ENCODE measurements at regions not wholly inside any gene's neighbourhood (a gene's known extent, or its start where the extent isn't known, plus 50 kb on each side); places are given as distances from the start of the nearest gene placed in this dataset.
"Not testable (repeated sequence)": the region's sequence is repeated elsewhere in the genome, so short reads cannot be mapped to it uniquely, and the experiment has no call there.

DNA sequence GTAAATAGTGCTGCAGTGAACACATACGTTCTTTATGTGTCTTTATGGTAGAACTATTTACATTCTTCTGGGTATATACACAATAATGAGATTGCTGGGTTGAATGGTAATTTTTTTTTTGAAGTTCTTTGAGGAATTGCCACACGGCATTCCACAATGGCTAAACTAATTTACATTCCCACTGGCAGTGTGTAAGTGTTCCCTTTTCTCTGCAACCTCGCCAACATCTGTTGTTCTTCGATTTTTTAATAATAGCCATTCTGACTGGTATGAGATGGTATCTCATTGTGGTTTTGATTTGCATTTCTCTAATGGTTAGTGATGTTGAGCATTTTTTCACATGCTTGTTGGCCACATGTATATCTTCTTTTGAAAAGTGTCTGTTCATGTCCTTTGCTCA lies 609.5 kb downstream of the DNAH5 start:
- ATAC-seq (replicated peaks); H3K4me1 Mint-ChIP-seq (ENCODE audit: low read depth in 2 of 2); DNase-seq; H3K27ac Mint-ChIP-seq; H3K9me3 Mint-ChIP-seq; H3K27me3 Mint-ChIP-seq; H3K36me3 Mint-ChIP-seq (ENCODE audit: insufficient read depth); H3K4me3 Mint-ChIP-seq: not testable (repeated sequence)

DNA sequence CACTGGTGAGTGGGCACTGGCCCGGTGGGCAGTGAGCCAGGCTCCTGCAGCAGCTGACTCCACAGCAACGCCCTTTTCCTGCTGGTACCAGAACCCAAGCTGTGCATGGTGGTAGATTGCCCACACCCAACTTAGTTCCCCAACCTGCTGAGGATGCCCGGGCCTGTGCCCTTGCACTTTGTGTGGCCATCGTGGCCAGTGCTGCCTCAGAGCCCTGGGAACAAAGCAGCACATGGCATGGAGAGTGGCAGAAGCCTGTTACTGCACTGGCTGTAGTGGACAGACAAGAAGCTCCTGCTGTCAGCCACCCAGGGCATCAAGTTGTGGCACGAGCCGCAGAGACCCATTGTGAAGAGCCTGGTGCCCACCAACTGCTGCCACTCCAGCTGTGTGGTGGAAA lies 612.9 kb downstream of the DNAH5 start:
- H3K9me3 Mint-ChIP-seq: no peaks in the 10 kb centered on the region
- H3K27me3 Mint-ChIP-seq: no peaks in the 10 kb centered on the region
- H3K27ac Mint-ChIP-seq: no peak overlapping the region
- no peak for ATAC-seq (replicated peaks)
- H3K36me3 Mint-ChIP-seq (ENCODE audit: insufficient read depth): no peaks in the 10 kb centered on the region
- DNase-seq: no peak
- H3K4me1 Mint-ChIP-seq (ENCODE audit: low read depth in 2 of 2): no peaks in the 10 kb centered on the region
- H3K4me3 Mint-ChIP-seq: no peak overlapping the region

DNA sequence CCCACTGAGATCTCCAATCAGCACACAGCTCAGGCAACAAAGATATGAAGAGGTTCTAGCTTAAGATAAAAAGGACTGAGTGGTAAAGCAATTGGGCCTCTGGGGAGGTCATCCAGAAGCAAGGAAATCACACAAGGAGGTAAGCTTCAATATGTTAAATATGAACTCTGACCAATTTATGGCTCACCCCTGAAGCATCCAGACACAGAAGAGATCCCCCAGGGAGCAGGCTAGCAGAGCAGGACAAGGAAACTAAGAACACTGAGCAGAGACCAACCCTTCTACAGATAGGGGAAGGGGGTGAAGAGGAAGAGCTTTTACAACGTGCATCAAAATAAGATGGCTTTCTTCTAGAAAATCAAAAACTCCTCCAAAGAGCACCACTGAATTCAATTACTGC lies 616.2 kb downstream of the DNAH5 start:
- Mint-ChIP-seq H3K36me3 (ENCODE audit: insufficient read depth) (no peaks in the 10 kb centered on the region), H3K27ac (no peak overlapping the region), H3K27me3 (no peaks in the 10 kb centered on the region), H3K9me3 (no peaks in the 10 kb centered on the region), H3K4me3 (no peak overlapping the region), H3K4me1 (ENCODE audit: low read depth in 2 of 2) (no peaks in the 10 kb centered on the region)
- ATAC-seq (replicated peaks): no peak
- DNase-seq: no peak

DNA sequence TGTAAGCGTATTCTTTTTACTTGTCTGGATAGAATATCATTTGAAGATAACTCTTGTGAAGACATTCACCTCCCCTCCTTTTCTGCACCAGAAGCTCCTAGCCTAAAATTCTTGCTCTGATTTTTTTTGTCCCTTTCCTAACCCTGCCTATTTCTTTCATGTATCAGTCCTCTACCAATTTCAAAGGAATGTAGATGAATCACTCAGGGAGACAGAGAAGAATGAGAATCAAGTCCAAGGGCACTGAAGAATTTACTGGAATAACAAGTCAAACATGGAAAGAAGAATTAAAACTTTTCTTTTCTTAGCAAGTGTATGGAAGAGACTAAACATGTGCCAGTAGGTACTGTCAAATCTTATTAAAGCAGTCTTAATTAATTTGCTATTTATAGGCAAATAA lies 618.7 kb downstream of the DNAH5 start:
- no peaks in the 10 kb centered on the region for H3K36me3 Mint-ChIP-seq (ENCODE audit: insufficient read depth)
- H3K4me3 Mint-ChIP-seq: no peak overlapping the region
- no peaks in the 10 kb centered on the region for H3K27me3 Mint-ChIP-seq
- no peak for DNase-seq
- H3K4me1 Mint-ChIP-seq (ENCODE audit: low read depth in 2 of 2): no peaks in the 10 kb centered on the region
- no peak for ATAC-seq (replicated peaks)
- no peaks in the 10 kb centered on the region for H3K9me3 Mint-ChIP-seq
- no peak overlapping the region for H3K27ac Mint-ChIP-seq

DNA sequence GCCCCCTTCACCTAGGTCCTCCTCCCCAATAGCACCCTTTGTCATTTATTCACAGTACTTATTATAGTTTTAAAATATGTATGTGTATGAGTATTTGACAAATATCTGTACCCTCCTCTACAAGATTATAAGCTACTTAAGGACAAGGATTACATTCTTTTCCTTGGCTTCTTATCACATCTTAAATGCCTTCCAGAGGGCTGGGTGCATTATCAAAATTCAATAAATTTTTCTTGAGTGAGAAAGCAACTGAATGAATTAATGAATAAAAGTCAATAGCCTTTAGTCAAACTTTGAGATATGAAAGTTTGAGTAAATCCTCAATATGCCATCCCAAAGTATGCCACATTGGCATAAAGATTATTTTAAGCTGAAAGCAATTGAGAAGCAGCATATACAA lies 621.7 kb downstream of the DNAH5 start:
- no peak for DNase-seq
- Mint-ChIP-seq H3K36me3 (ENCODE audit: insufficient read depth) (no peaks in the 10 kb centered on the region), H3K4me3 (no peak overlapping the region), H3K9me3 (peaks cover 3 to 10% of the 10 kb centered on the region in 2 donors), H3K27ac (no peak overlapping the region), H3K27me3 (no peaks in the 10 kb centered on the region), H3K4me1 (ENCODE audit: low read depth in 2 of 2) (no peaks in the 10 kb centered on the region)
- no peak for ATAC-seq (replicated peaks)

DNA sequence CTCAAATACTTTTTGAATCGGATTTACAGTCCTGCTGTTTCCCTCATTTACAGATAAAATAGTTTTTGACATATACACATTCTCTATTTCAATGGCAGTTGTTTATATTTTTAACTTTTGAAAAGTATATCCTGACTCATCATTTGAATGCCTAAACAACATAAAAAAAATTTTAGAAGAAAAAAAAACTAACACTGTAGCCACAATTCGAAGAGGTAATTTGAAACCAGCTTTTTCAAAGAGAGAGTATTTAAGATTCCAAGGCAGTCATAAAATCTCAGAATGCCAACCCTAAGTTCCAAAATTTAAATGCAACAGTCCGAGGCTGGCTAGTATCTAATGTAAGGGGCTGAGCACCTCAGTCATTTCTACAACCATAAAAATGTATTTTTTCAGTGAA lies 626.8 kb downstream of the DNAH5 start:
- peaks cover 10 to 18% of the 10 kb centered on the region in 2 donors for H3K9me3 Mint-ChIP-seq
- no peak overlapping the region for H3K27ac Mint-ChIP-seq
- ATAC-seq (replicated peaks): no peak
- DNase-seq: no peak
- no peaks in the 10 kb centered on the region for H3K27me3 Mint-ChIP-seq
- no peak overlapping the region for H3K4me3 Mint-ChIP-seq
- H3K36me3 Mint-ChIP-seq (ENCODE audit: insufficient read depth): no peaks in the 10 kb centered on the region
- no peaks in the 10 kb centered on the region for H3K4me1 Mint-ChIP-seq (ENCODE audit: low read depth in 2 of 2)

DNA sequence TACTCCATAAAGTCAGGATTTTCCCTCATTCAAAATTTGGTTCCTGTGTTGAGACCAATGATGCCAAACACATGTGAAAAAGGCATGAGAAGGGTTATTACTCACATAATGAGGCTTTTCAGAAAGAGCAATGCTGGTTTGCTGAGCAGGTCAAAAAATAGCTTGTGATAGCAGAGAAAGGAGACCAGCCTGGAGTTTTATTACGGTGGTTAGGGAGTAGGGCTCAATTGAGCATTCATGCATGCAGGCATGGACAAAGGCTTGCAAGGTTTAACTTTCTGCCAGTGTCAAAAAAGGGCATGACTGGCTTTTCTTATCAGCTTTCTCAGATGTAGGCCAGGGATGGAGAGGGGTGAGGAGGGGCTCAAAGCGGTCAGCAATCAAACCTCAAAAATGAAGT lies 628.3 kb downstream of the DNAH5 start:
- H3K9me3 Mint-ChIP-seq: peaks cover 10 to 18% of the 10 kb centered on the region in 2 donors
- H3K27me3 Mint-ChIP-seq: no peaks in the 10 kb centered on the region
- DNase-seq (no peak), ATAC-seq (replicated peaks) (no peak)
- H3K4me1 Mint-ChIP-seq (ENCODE audit: low read depth in 2 of 2): no peaks in the 10 kb centered on the region
- no peaks in the 10 kb centered on the region for H3K36me3 Mint-ChIP-seq (ENCODE audit: insufficient read depth)
- H3K4me3 Mint-ChIP-seq: no peak overlapping the region
- H3K27ac Mint-ChIP-seq: no peak overlapping the region

DNA sequence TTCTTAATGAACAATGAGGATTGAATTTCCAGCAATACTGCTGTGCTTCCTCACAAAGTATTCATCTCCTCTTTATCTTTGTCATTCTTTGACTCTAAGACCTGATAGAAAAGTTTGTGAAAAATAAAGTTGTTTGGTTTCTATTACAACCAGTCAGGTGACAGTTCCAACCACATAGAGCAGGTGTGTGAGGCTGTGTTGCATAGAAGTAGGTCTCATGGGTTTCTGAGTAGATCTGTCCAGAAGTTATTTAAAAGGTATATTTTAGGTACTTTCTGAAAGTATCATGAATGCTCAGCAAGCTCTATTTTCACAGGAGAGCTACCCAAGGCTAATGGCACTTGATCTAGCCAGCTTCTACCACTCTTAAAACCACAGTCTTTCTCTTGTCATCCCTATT lies 637.0 kb downstream of the DNAH5 start:
- no peak for DNase-seq
- Mint-ChIP-seq H3K27ac (no peak overlapping the region), H3K27me3 (no peaks in the 10 kb centered on the region), H3K36me3 (ENCODE audit: insufficient read depth) (no peaks in the 10 kb centered on the region), H3K9me3 (peaks cover 1 to 11% of the 10 kb centered on the region in 2 donors), H3K4me1 (ENCODE audit: low read depth in 2 of 2) (no peaks in the 10 kb centered on the region), H3K4me3 (no peak overlapping the region)
- ATAC-seq (replicated peaks): no peak

DNA sequence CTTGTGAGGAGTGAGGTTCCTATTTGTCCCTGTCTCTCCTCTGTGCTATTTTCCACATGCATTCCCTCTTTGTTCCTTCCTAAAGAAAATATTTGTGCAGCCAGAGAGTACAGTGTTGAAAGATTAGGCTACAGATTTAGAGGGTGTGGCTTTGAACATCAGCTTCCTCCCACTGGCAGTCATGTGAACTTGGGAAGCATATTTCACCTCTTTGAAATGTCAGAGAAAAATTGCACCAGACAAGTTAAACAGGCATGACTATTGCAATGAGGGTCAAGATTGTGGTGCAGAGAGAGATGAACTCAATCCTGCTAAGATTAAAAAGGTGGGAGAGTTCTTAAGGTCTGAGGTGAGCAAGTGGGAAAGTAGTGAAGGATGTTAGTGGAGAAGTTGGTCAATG lies 641.0 kb downstream of the DNAH5 start:
- no peak overlapping the region for H3K27ac Mint-ChIP-seq
- H3K9me3 Mint-ChIP-seq: peaks cover 8 to 9% of the 10 kb centered on the region in 2 donors
- ATAC-seq (replicated peaks): no peak
- no peaks in the 10 kb centered on the region for H3K36me3 Mint-ChIP-seq (ENCODE audit: insufficient read depth)
- H3K27me3 Mint-ChIP-seq: no peaks in the 10 kb centered on the region
- no peak overlapping the region for H3K4me3 Mint-ChIP-seq
- no peak for DNase-seq
- no peaks in the 10 kb centered on the region for H3K4me1 Mint-ChIP-seq (ENCODE audit: low read depth in 2 of 2)

DNA sequence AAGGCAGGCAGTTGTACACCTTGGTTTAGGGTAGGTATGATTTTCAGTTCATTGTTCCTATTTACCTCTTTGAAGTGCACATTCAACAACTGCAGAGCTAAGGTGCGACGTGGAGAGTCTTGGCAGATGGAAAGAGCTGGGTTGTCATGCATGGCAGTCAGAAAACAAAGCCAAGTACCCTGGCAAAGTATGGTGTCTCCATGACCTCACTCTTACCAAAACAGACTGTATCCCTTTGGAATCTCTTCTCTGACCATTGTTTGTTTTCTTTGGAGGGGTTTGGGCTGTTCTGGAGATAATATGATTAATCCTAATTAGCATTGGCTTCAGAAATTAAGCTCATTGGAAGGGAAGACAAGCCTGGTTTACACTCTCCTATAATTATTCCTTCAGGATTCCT lies 665.7 kb downstream of the DNAH5 start:
- ATAC-seq (replicated peaks) (no peak), DNase-seq (no peak)
- Mint-ChIP-seq H3K27me3 (no peaks in the 10 kb centered on the region), H3K9me3 (peaks cover 0 to 1% of the 10 kb centered on the region in 2 donors), H3K36me3 (ENCODE audit: insufficient read depth) (no peaks in the 10 kb centered on the region), H3K27ac (no peak overlapping the region), H3K4me1 (ENCODE audit: low read depth in 2 of 2) (no peaks in the 10 kb centered on the region), H3K4me3 (no peak overlapping the region)

DNA sequence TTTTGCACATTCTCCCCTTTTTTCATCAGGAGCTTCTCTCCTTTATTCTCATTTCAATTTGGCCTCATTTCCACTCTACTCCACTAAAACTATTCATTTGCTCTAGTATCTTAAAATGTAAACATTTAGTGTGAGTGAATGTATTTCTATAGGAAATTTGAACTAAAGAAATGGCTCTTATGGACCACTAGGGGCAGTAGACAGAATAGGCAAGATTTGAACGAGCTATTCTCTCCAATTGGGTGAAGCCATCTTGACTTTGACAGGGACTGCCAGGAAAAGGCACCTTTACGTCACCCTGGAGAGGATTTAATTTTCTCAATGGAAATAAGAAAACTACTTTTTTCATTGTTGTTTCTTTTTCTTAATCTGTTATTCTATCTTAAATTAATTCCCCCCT lies 666.3 kb downstream of the DNAH5 start:
- no peak for DNase-seq
- Mint-ChIP-seq H3K9me3 (peaks cover 0 to 1% of the 10 kb centered on the region in 2 donors), H3K36me3 (ENCODE audit: insufficient read depth) (no peaks in the 10 kb centered on the region), H3K4me1 (ENCODE audit: low read depth in 2 of 2) (no peaks in the 10 kb centered on the region), H3K27me3 (no peaks in the 10 kb centered on the region), H3K4me3 (no peak overlapping the region), H3K27ac (no peak overlapping the region)
- no peak for ATAC-seq (replicated peaks)

DNA sequence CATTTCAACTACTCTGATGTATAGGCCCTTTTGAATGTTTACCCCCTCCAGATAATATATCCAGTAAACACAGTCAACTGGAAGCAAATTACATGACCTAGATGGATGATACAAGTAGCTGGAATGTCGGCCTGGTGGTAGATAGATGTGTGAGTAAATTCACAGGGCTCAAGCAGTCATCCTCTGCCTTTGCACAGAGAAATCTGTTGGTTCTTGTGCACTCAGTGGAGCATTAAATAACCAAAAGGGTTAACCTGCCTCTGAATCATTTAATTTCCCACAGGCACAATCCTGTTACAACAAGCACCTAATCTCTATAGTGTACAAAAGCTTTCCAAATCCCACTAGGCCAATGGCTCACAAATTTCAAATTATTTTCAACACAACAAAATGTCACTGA lies 668.3 kb downstream of the DNAH5 start:
- Mint-ChIP-seq H3K27ac (no peak overlapping the region), H3K9me3 (peaks cover 0 to 1% of the 10 kb centered on the region in 2 donors), H3K36me3 (ENCODE audit: insufficient read depth) (no peaks in the 10 kb centered on the region), H3K4me3 (no peak overlapping the region), H3K4me1 (ENCODE audit: low read depth in 2 of 2) (no peaks in the 10 kb centered on the region), H3K27me3 (no peaks in the 10 kb centered on the region)
- DNase-seq (no peak), ATAC-seq (replicated peaks) (no peak)

DNA sequence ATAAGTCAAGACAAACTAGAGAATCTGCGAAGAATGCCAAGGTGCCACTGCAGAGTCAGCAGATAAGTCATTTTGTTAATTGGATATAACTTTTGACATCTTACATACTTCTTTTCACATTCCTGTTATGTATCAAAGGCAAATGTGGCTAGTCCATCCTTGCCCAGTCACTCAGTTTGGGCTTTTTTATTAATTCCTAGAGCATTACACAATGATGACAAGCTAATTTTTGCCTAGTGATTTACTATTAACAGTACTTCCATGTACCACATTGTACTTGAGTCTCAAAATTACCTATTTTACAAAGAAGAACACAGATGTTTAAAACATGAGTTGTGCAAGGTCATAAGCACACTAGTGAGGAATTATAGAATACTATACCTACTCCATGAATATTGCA lies 680.8 kb downstream of the DNAH5 start:
- Mint-ChIP-seq H3K27me3 (no peaks in the 10 kb centered on the region), H3K9me3 (no peaks in the 10 kb centered on the region), H3K4me1 (ENCODE audit: low read depth in 2 of 2) (no peaks in the 10 kb centered on the region), H3K36me3 (ENCODE audit: insufficient read depth) (no peaks in the 10 kb centered on the region), H3K4me3 (no peak overlapping the region), H3K27ac (no peak overlapping the region)
- DNase-seq: no peak
- no peak for ATAC-seq (replicated peaks)

DNA sequence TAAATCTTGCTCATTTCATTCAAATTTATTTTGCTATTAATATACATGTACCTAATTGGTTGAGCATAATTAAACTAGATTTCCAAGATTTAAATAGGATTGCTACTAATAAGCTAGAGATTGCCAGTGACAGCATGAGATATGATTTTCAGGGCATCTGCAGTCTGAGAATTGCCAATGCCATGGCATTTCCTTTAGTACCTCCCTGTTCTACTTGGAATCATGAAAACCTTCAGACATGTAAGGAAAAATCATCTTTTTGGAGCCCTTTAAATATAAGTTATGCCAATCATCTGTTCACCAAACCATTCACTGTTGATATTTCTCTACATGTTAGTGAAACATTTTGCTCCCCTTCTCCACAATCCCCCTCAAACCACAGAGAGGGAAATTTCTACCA lies 691.4 kb downstream of the DNAH5 start:
- DNase-seq (no peak), ATAC-seq (replicated peaks) (no peak)
- no peaks in the 10 kb centered on the region for H3K27me3 Mint-ChIP-seq
- no peaks in the 10 kb centered on the region for H3K36me3 Mint-ChIP-seq (ENCODE audit: insufficient read depth)
- peaks cover 0 to 3% of the 10 kb centered on the region in 2 donors for H3K9me3 Mint-ChIP-seq
- no peak overlapping the region for H3K27ac Mint-ChIP-seq
- no peak overlapping the region for H3K4me3 Mint-ChIP-seq
- H3K4me1 Mint-ChIP-seq (ENCODE audit: low read depth in 2 of 2): no peaks in the 10 kb centered on the region

DNA sequence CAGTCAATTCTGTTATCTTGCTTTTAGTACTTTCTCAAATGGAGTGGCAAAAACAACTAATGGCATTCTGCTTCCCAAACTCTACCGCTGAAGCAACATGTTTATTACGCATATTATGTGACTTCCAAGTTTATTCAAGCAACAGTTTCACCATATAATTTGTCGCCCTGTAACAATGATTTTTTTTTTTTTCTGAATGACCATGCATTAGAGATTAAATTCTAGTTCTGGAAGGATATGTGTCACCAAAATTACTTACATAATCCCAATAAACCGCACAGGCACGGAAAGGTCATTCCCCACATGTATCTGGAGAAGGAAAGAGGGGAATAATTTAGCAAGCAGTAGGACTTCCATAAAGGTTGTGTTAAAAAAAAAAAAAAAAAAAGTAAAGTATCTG lies 691.8 kb downstream of the DNAH5 start:
- Mint-ChIP-seq H3K36me3 (ENCODE audit: insufficient read depth) (no peaks in the 10 kb centered on the region), H3K27me3 (no peaks in the 10 kb centered on the region)

More for the DNA sequence above, 691.8 kb downstream of the DNAH5 start:
- H3K27ac Mint-ChIP-seq: no peak overlapping the region
- H3K4me1 Mint-ChIP-seq (ENCODE audit: low read depth in 2 of 2): no peaks in the 10 kb centered on the region
- H3K4me3 Mint-ChIP-seq: no peak overlapping the region
- H3K9me3 Mint-ChIP-seq: peaks cover 0 to 3% of the 10 kb centered on the region in 2 donors
- DNase-seq (no peak), ATAC-seq (replicated peaks) (no peak)
